OCI-LY7 (cell line): ENCODE measurements at regions not wholly inside any gene's neighbourhood (a gene's known extent, or its start where the extent isn't known, plus 50 kb on each side); places are given as distances from the start of the nearest gene placed in this dataset.
"Not testable (repeated sequence)": the region's sequence is repeated elsewhere in the genome, so short reads cannot be mapped to it uniquely, and the experiment has no call there.

Experiments used
- CTCF ChIP-seq: fragments of 200-600 bp; sonication (generic); conservative IDR thresholded peaks from 2 replicates; pipeline ENCODE4 v1.5.1; 2014; ENCODE audit warnings: mild to moderate bottlenecking, antibody characterized with exemption, low read length, moderate library complexity, mixed read lengths
- EZH2phosphoT487 ChIP-seq: fragments of 200-600 bp; sonication (generic); IDR thresholded peaks from 2 replicates; pipeline ENCODE4 v1.6.1; 2018; ENCODE audit warnings: low read depth, borderline replicate concordance, mild to moderate bottlenecking, mixed run types, antibody characterized with exemption, low read length, moderate library complexity, mixed read lengths

- not testable (repeated sequence) for TF ChIP-seq CTCF, EZH2phosphoT487
Observed at GRCh38 chr5:62252519-62252918, 53.5 kb upstream of the KIF2A start.
